H9 (cell line): ENCODE measurements at regions not wholly inside any gene's neighbourhood (a gene's known extent, or its start where the extent isn't known, plus 50 kb on each side); places are given as distances from the start of the nearest gene placed in this dataset.

ENCODE experiments used
- DNase-seq: peaks from one replicate; pipeline ENCODE4 v3.0.0-alpha.2; 2017
- H2AFZ ChIP-seq: one replicate; pipeline ENCODE4 v1.6.1; 2013; ENCODE audit warnings: mild to moderate bottlenecking, low read length, control low read depth, moderate library complexity
- H2AK5ac ChIP-seq: 2 replicates; pipeline ENCODE4 v1.6.1; 2013; ENCODE audit warnings: low read length, control low read depth, mixed read lengths; ENCODE audit not compliant: insufficient read length
- H2BK120ac ChIP-seq: one replicate; pipeline ENCODE4 v1.6.1; 2013; ENCODE audit warnings: low read depth, mild to moderate bottlenecking, low read length, control low read depth, inconsistent platforms; ENCODE audit not compliant: poor library complexity, severe bottlenecking
- H2BK12ac ChIP-seq: 2 replicates; pipeline ENCODE4 v1.6.1; 2013; ENCODE audit warnings: low read length, control low read depth, mixed read lengths, low read depth; ENCODE audit not compliant: insufficient read length
- H2BK15ac ChIP-seq: 2 replicates; pipeline ENCODE4 v1.6.1; 2013; ENCODE audit warnings: low read depth, low read length, control low read depth
- H2BK20ac ChIP-seq: one replicate; pipeline ENCODE4 v1.6.1; 2013; ENCODE audit warnings: low read depth, mild to moderate bottlenecking, low read length, control low read depth, inconsistent platforms; ENCODE audit not compliant: poor library complexity, severe bottlenecking
- H2BK5ac ChIP-seq: 2 replicates; pipeline ENCODE4 v1.6.1; 2013; ENCODE audit warnings: low read length, control low read depth, mixed read lengths; ENCODE audit not compliant: insufficient read length
- H3K14ac ChIP-seq: 2 replicates; pipeline ENCODE4 v1.6.1; 2013; ENCODE audit warnings: low read length, control low read depth; ENCODE audit not compliant: insufficient read depth
- H3K18ac ChIP-seq: 2 replicates; pipeline ENCODE4 v1.6.1; 2013; ENCODE audit warnings: low read depth, mild to moderate bottlenecking, mixed read lengths, low read length, control low read depth; ENCODE audit not compliant: insufficient read length
- H3K23ac ChIP-seq: 2 replicates; pipeline ENCODE4 v1.6.1; 2013; ENCODE audit warnings: low read length, control low read depth, mixed read lengths, low read depth; ENCODE audit not compliant: insufficient read length
- H3K23me2 ChIP-seq: 2 replicates; pipeline ENCODE4 v1.6.1; 2013; ENCODE audit warnings: low read depth, mild to moderate bottlenecking, mixed read lengths, low read length, control low read depth; ENCODE audit not compliant: insufficient read length, poor library complexity, severe bottlenecking
- H3K27ac ChIP-seq: 2 replicates; pipeline ENCODE4 v1.5.1; 2013; ENCODE audit warnings: low read length, control low read depth, mixed read lengths, low read depth; ENCODE audit not compliant: insufficient read length
- H3K27me3 ChIP-seq: 2 replicates; pipeline ENCODE4 v1.6.1; 2013; ENCODE audit warnings: low read length, control low read depth, inconsistent platforms; ENCODE audit not compliant: insufficient read depth
- H3K4ac ChIP-seq: 2 replicates; pipeline ENCODE4 v1.6.1; 2013; ENCODE audit warnings: low read depth, mild to moderate bottlenecking, control low read depth, inconsistent platforms, low read length, moderate library complexity
- H3K4me1 ChIP-seq: 2 replicates; pipeline ENCODE4 v1.6.1; 2013; ENCODE audit warnings: low read length, control low read depth, inconsistent platforms; ENCODE audit not compliant: insufficient read depth
- H3K4me2 ChIP-seq: 2 replicates; pipeline ENCODE4 v1.6.1; 2013; ENCODE audit warnings: low read length, control low read depth, mixed read lengths; ENCODE audit not compliant: insufficient read length, insufficient read depth
- H3K56ac ChIP-seq: 2 replicates; pipeline ENCODE4 v1.6.1; 2013; ENCODE audit warnings: low read depth, mild to moderate bottlenecking, mixed read lengths, low read length, control low read depth; ENCODE audit not compliant: insufficient read length
- H3K79me1 ChIP-seq: 2 replicates; pipeline ENCODE4 v1.6.1; 2013; ENCODE audit warnings: low read depth, mild to moderate bottlenecking, moderate library complexity, low read length, control low read depth, inconsistent platforms; ENCODE audit not compliant: insufficient read depth, poor library complexity, severe bottlenecking
- H3K79me2 ChIP-seq: 2 replicates; pipeline ENCODE4 v1.6.1; 2013; ENCODE audit warnings: low read length, control low read depth, inconsistent platforms; ENCODE audit not compliant: insufficient read depth
- H3K9ac ChIP-seq: 2 replicates; pipeline ENCODE4 v1.6.1; 2013; ENCODE audit warnings: low read length, control low read depth, mixed read lengths; ENCODE audit not compliant: insufficient read length; ENCODE audit errors: extremely low read depth
- H3K9me3 ChIP-seq: one replicate; pipeline ENCODE4 v1.6.1; 2013; ENCODE audit warnings: low read depth, low read length, inconsistent platforms; ENCODE audit not compliant: control insufficient read depth
- H3T11ph ChIP-seq: one replicate; pipeline ENCODE4 v1.6.1; 2013; ENCODE audit warnings: mild to moderate bottlenecking, low read length, control low read depth, inconsistent platforms
- H4K20me1 ChIP-seq: one replicate; pipeline ENCODE4 v1.6.1; 2013; ENCODE audit not compliant: control insufficient read depth, insufficient read length, insufficient read depth
- H4K5ac ChIP-seq: 2 replicates; pipeline ENCODE4 v1.6.1; 2013; ENCODE audit warnings: low read depth, mild to moderate bottlenecking, mixed read lengths, low read length, control low read depth; ENCODE audit not compliant: insufficient read length
- H4K8ac ChIP-seq: replicated peaks from 2 replicates; pipeline ENCODE4 v1.6.1; 2013; ENCODE audit warnings: low read length, control low read depth, mixed read lengths, low read depth; ENCODE audit not compliant: insufficient read length
- H4K91ac ChIP-seq: 2 replicates; pipeline ENCODE4 v1.6.1; 2013; ENCODE audit warnings: low read depth, mild to moderate bottlenecking, moderate library complexity, mixed read lengths, low read length, control low read depth; ENCODE audit not compliant: insufficient read length
- H3K27ac Mint-ChIP-seq, 3 experiments: 2 replicates in 2 of 3; 3 replicates in 1 of 3; pipeline ENCODE4 v1.8.0; 2020 to 2021; ENCODE audit warnings: mixed read lengths in 3 of 3, mild to moderate bottlenecking in 1 of 3, moderate library complexity in 1 of 3
- H3K27me3 Mint-ChIP-seq: 2 replicates; pipeline ENCODE4 v1.8.0; 2021; ENCODE audit warnings: low read depth, mild to moderate bottlenecking, moderate library complexity, mixed read lengths
- H3K36me3 Mint-ChIP-seq, 3 experiments: 2 replicates in 2 of 3; 3 replicates in 1 of 3; pipeline ENCODE4 v1.8.0; 2020 to 2021; ENCODE audit warnings: low read depth in 3 of 3, mixed read lengths in 3 of 3; ENCODE audit not compliant: insufficient read depth in 1 of 3
- H3K4me1 Mint-ChIP-seq, 2 experiments: 2 replicates each; pipeline ENCODE4 v1.8.0; 2020; ENCODE audit warnings: mixed read lengths in 2 of 2
- H3K4me3 Mint-ChIP-seq, 2 experiments: 2 replicates in 1 of 2; 3 replicates in 1 of 2; pipeline ENCODE4 v1.8.0; 2020 to 2021; ENCODE audit warnings: mild to moderate bottlenecking in 2 of 2, mixed read lengths in 2 of 2, moderate library complexity in 1 of 2
- H3K9me3 Mint-ChIP-seq, 2 experiments: 2 replicates in 1 of 2; 3 replicates in 1 of 2; pipeline ENCODE4 v1.8.0; 2020; ENCODE audit warnings: mild to moderate bottlenecking in 2 of 2, mixed read lengths in 2 of 2, moderate library complexity in 1 of 2
- TF ChIP-seq, protein P1 (sequence below): fragments of 200-600 bp; sonication (generic); conservative IDR thresholded peaks from 3 replicates; pipeline ENCODE4 v1.8.0; 2021; ENCODE audit warnings: antibody characterized with exemption, mild to moderate bottlenecking

GRCh38 chr16:65377195-65377594 lies 255.3 kb upstream of the CDH11 start:
- Histone ChIP-seq H3K4me2 (no peak overlapping the region), H3K23ac (no peak overlapping the region)
- no peak for DNase-seq

More at GRCh38 chr16:65377195-65377594, 255.3 kb upstream of the CDH11 start:
- TF ChIP-seq, protein P1, sequence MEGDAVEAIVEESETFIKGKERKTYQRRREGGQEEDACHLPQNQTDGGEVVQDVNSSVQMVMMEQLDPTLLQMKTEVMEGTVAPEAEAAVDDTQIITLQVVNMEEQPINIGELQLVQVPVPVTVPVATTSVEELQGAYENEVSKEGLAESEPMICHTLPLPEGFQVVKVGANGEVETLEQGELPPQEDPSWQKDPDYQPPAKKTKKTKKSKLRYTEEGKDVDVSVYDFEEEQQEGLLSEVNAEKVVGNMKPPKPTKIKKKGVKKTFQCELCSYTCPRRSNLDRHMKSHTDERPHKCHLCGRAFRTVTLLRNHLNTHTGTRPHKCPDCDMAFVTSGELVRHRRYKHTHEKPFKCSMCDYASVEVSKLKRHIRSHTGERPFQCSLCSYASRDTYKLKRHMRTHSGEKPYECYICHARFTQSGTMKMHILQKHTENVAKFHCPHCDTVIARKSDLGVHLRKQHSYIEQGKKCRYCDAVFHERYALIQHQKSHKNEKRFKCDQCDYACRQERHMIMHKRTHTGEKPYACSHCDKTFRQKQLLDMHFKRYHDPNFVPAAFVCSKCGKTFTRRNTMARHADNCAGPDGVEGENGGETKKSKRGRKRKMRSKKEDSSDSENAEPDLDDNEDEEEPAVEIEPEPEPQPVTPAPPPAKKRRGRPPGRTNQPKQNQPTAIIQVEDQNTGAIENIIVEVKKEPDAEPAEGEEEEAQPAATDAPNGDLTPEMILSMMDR: no peak
- no peak overlapping the region for H2BK12ac ChIP-seq
- no peak overlapping the region for H3K9ac ChIP-seq
- no peaks in the 10 kb centered on the region for H3K27me3 Mint-ChIP-seq
- no peaks in the 10 kb centered on the region for H3K27me3 ChIP-seq
- H3T11ph ChIP-seq: no peak overlapping the region
- H3K14ac ChIP-seq: no peak overlapping the region
- H2AFZ ChIP-seq: no peak overlapping the region
- H3K79me2 ChIP-seq: no peaks in the 10 kb centered on the region
- H4K8ac ChIP-seq: no peak overlapping the region
- no peak overlapping the region for H2BK120ac ChIP-seq
- H3K23me2 ChIP-seq: no peaks in the 10 kb centered on the region
- no peak overlapping the region for H4K91ac ChIP-seq
- H3K36me3 Mint-ChIP-seq: no peaks in the 10 kb centered on the region
- no peak overlapping the region for H3K27ac ChIP-seq
- no peaks in the 10 kb centered on the region for H3K9me3 Mint-ChIP-seq
- no peak overlapping the region for H2BK20ac ChIP-seq
- H3K4me1 ChIP-seq: 0 out of 2 replicates have a peak, but pooled peaks cover 5% of the 10 kb centered on the region
- no peak overlapping the region for H3K18ac ChIP-seq
- no peak overlapping the region for H4K5ac ChIP-seq
- no peaks in the 10 kb centered on the region for H3K9me3 ChIP-seq
- peaks cover 7 to 10% of the 10 kb centered on the region in 2 experiments for H3K4me1 Mint-ChIP-seq
- no peak overlapping the region for H3K56ac ChIP-seq
- H3K4me3 Mint-ChIP-seq: no peak overlapping the region
- no peak overlapping the region for H2BK5ac ChIP-seq
- H2AK5ac ChIP-seq: no peak overlapping the region
- H3K4ac ChIP-seq: no peak overlapping the region
- H2BK15ac ChIP-seq: no peak overlapping the region
- H3K27ac Mint-ChIP-seq: no peak overlapping the region; a peak in 1 of 7 replicates
- H4K20me1 ChIP-seq: no peaks in the 10 kb centered on the region
- no peaks in the 10 kb centered on the region for H3K79me1 ChIP-seq
